GM18517 (cell line): ENCODE measurements at regions not wholly inside any gene's neighbourhood (a gene's known extent, or its start where the extent isn't known, plus 50 kb on each side); places are given as distances from the start of the nearest gene placed in this dataset.

Source experiments
- ATAC-seq: cut with Tn5 transposase; IDR thresholded peaks from one replicate; pipeline ENCODE4 v1.9.1; 2021; ENCODE audit warnings: mild to moderate bottlenecking, moderate library complexity; ENCODE audit not compliant: unreplicated experiment

- no peak for ATAC-seq
Observed at GRCh38 chr2:14684516-14684915, 52.0 kb downstream of the LRATD1 start.

- no peak for ATAC-seq
Observed at GRCh38 chr2:14690926-14691325, 58.4 kb downstream of the LRATD1 start.

GRCh38 chr2:14693874-14694273 lies 61.4 kb downstream of the LRATD1 start:
- no peak for ATAC-seq

- no peak for ATAC-seq
Observed at GRCh38 chr2:14700753-14701152, 68.2 kb downstream of the LRATD1 start.

- ATAC-seq: no peak
Observed at GRCh38 chr2:14702258-14702657, 69.7 kb downstream of the LRATD1 start.

- no peak for ATAC-seq
Observed at GRCh38 chr2:14706201-14706600, 73.7 kb downstream of the LRATD1 start.

GRCh38 chr2:14712111-14712510 lies 79.6 kb downstream of the LRATD1 start:
- ATAC-seq: no peak

GRCh38 chr2:14713248-14713647 lies 80.7 kb downstream of the LRATD1 start:
- no peak for ATAC-seq

- no peak for ATAC-seq
Observed at GRCh38 chr2:14715600-14715999, 83.1 kb downstream of the LRATD1 start.

GRCh38 chr2:14716319-14716718 lies 83.8 kb downstream of the LRATD1 start:
- ATAC-seq: no peak

GRCh38 chr2:14717131-14717530 lies 84.6 kb downstream of the LRATD1 start:
- no peak for ATAC-seq

- ATAC-seq: no peak
Observed at GRCh38 chr2:14720319-14720718, 87.8 kb downstream of the LRATD1 start.

GRCh38 chr2:14720739-14721138 lies 88.2 kb downstream of the LRATD1 start:
- ATAC-seq: no peak

GRCh38 chr2:14722904-14723570 lies 90.5 kb downstream of the LRATD1 start:
- no peak for ATAC-seq

GRCh38 chr2:14723684-14724083 lies 91.2 kb downstream of the LRATD1 start:
- no peak for ATAC-seq

GRCh38 chr2:14735696-14736095 lies 103.2 kb downstream of the LRATD1 start:
- no peak for ATAC-seq

GRCh38 chr2:14737201-14737600 lies 104.7 kb downstream of the LRATD1 start:
- ATAC-seq: no peak

- ATAC-seq: no peak
Observed at GRCh38 chr2:14743861-14744260, 111.3 kb downstream of the LRATD1 start.

GRCh38 chr2:14745288-14746076 lies 113.0 kb downstream of the LRATD1 start:
- no peak for ATAC-seq

GRCh38 chr2:14746133-14746532 lies 113.6 kb downstream of the LRATD1 start:
- ATAC-seq: no peak

GRCh38 chr2:14747447-14747846 lies 114.9 kb downstream of the LRATD1 start:
- ATAC-seq: no peak

GRCh38 chr2:14749884-14750283 lies 117.4 kb downstream of the LRATD1 start:
- no peak for ATAC-seq
